ENCODE measurements at regions not wholly inside any gene's neighbourhood (a gene's known extent, or its start where the extent isn't known, plus 50 kb on each side); places are given as distances from the start of the nearest gene placed in this dataset.

GRCh38 chr5:29061381-29061780, 2023.0 kb upstream of the CDH9 start:
- DNase-seq (ENCODE audit: low spot score in 2 of 2), result no peak
- Histone ChIP-seq H3K4me3 (no peak overlapping the region), H3K4me1 (no peaks in the 10 kb centered on the region), H3K9me3 (no peaks in the 10 kb centered on the region), H3K27ac (no peak overlapping the region), H3K36me3 (no peaks in the 10 kb centered on the region), H3K27me3 (no peaks in the 10 kb centered on the region)
- TF ChIP-seq POLR2AphosphoS5 (IDR thresholded peaks at IDR 0.05) (no peak), CTCF (IDR thresholded peaks at IDR 0.05) (no peak), POLR2A (IDR thresholded peaks at IDR 0.05) (no peak)
- intact Hi-C loops (cut with DNase I; ENCODE audit: low total_unique reads), result no loop called here

GRCh38 chr5:29054694-29055093, 2016.3 kb upstream of the CDH9 start:
- no peaks in the 10 kb centered on the region for H3K36me3 ChIP-seq
- H3K27ac ChIP-seq, result no peak overlapping the region
- no peak overlapping the region for H3K4me3 ChIP-seq
- intact Hi-C loops (cut with DNase I; ENCODE audit: low total_unique reads), result no loop called here
- H3K4me1 ChIP-seq, result no peaks in the 10 kb centered on the region
- no peak for DNase-seq (ENCODE audit: low spot score in 2 of 2)
- no peaks in the 10 kb centered on the region for H3K27me3 ChIP-seq
- no peaks in the 10 kb centered on the region for H3K9me3 ChIP-seq
- TF ChIP-seq POLR2AphosphoS5 (IDR thresholded peaks at IDR 0.05) (no peak), CTCF (IDR thresholded peaks at IDR 0.05) (no peak), POLR2A (IDR thresholded peaks at IDR 0.05) (no peak)

GRCh38 chr5:29054282-29054681, 2015.9 kb upstream of the CDH9 start:
- TF ChIP-seq POLR2A (IDR thresholded peaks at IDR 0.05), result no peak
- TF ChIP-seq POLR2AphosphoS5 (IDR thresholded peaks at IDR 0.05), result no peak
- no peak for TF ChIP-seq CTCF (IDR thresholded peaks at IDR 0.05)
- intact Hi-C loops (cut with DNase I; ENCODE audit: low total_unique reads), result no loop called here
- Histone ChIP-seq H3K27ac (no peak overlapping the region), H3K27me3 (no peaks in the 10 kb centered on the region), H3K36me3 (no peaks in the 10 kb centered on the region), H3K9me3 (no peaks in the 10 kb centered on the region), H3K4me1 (no peaks in the 10 kb centered on the region), H3K4me3 (no peak overlapping the region)
- no peak for DNase-seq (ENCODE audit: low spot score in 2 of 2)

- TF ChIP-seq POLR2AphosphoS5 (IDR thresholded peaks at IDR 0.05) (no peak), POLR2A (IDR thresholded peaks at IDR 0.05) (no peak), CTCF (IDR thresholded peaks at IDR 0.05) (no peak)
- no peaks in the 10 kb centered on the region for H3K36me3 ChIP-seq
- intact Hi-C loops (cut with DNase I; ENCODE audit: low total_unique reads), result no loop called here
- H3K27ac ChIP-seq, result no peak overlapping the region
- no peaks in the 10 kb centered on the region for H3K27me3 ChIP-seq
- no peak overlapping the region for H3K4me3 ChIP-seq
- no peaks in the 10 kb centered on the region for H3K9me3 ChIP-seq
- no peak for DNase-seq (ENCODE audit: low spot score in 2 of 2)
- H3K4me1 ChIP-seq, result no peaks in the 10 kb centered on the region
Measured at GRCh38 chr5:29051509-29051908, 2013.1 kb upstream of the CDH9 start.

GRCh38 chr5:29042152-29042551, 2003.8 kb upstream of the CDH9 start:
- intact Hi-C loops (cut with DNase I; ENCODE audit: low total_unique reads), result no loop called here
- Histone ChIP-seq H3K9me3 (no peaks in the 10 kb centered on the region), H3K36me3 (no peaks in the 10 kb centered on the region), H3K27ac (no peak overlapping the region), H3K4me1 (no peaks in the 10 kb centered on the region), H3K4me3 (no peak overlapping the region), H3K27me3 (no peaks in the 10 kb centered on the region)
- DNase-seq (ENCODE audit: low spot score in 2 of 2), result no peak
- TF ChIP-seq CTCF (IDR thresholded peaks at IDR 0.05) (no peak), POLR2A (IDR thresholded peaks at IDR 0.05) (no peak), POLR2AphosphoS5 (IDR thresholded peaks at IDR 0.05) (no peak)
